Endothelial cell of umbilical vein (primary cell): ENCODE measurements at regions not wholly inside any gene's neighbourhood (a gene's known extent, or its start where the extent isn't known, plus 50 kb on each side); places are given as distances from the start of the nearest gene placed in this dataset.

ENCODE experiments used
- BruUV-seq: library from RNA; stranded (reverse); fragments of 400-500 nt; replicated peaks from 2 replicates; lab custom pipeline; 2021; lab: Mats Ljungman, UMichigan
- CTCF ChIA-PET: fragments of 300-600, 350-600 bp; sonication (Branson Sonifier 250); formaldehyde crosslinking; loops from one replicate; lab custom pipeline; 2021; ENCODE audit warnings: antibody characterized with exemption, inconsistent platforms; lab: Charles Lee
- POLR2A ChIA-PET: fragments of 300-600, 350-600 bp; sonication (Branson Sonifier 250); formaldehyde crosslinking; loops from one replicate; lab custom pipeline; 2021; ENCODE audit warnings: antibody characterized with exemption, inconsistent platforms; lab: Charles Lee
- DNase-seq: peaks from one replicate; pipeline ENCODE4 v3.0.0-alpha.2; 2011; ENCODE audit warnings: low read depth, low spot score
- FAIRE-seq: peaks from 2 replicates; lab custom pipeline; 2011; peaks lifted over from hg19 to GRCh38; lab: Jason Lieb, UNC
- H2AFZ ChIP-seq: 2 replicates; pipeline ENCODE4 v1.6.0; 2012; ENCODE audit warnings: low read depth, low read length, control low read depth, inconsistent platforms
- H3K27ac ChIP-seq: 2 replicates; pipeline ENCODE4 v1.5.1; 2011; ENCODE audit warnings: low read depth, mild to moderate bottlenecking, control low read depth, low read length, moderate library complexity; ENCODE audit not compliant: insufficient read depth
- H3K27me3 ChIP-seq, 2 experiments: 2 replicates each; pipeline versions ENCODE4 v1.6.0 to v1.6.1; 2011; ENCODE audit warnings: low read length in 2 of 2, mixed read lengths in 1 of 2; ENCODE audit not compliant: control insufficient read depth in 2 of 2, insufficient read depth in 2 of 2
- H3K36me3 ChIP-seq, 2 experiments: 2 replicates in 1 of 2; 3 replicates in 1 of 2; pipeline ENCODE4 v1.5.1; 2011; ENCODE audit warnings: low read length in 2 of 2, mild to moderate bottlenecking in 1 of 2, moderate library complexity in 1 of 2; ENCODE audit not compliant: control insufficient read depth in 2 of 2, insufficient read depth in 2 of 2; ENCODE audit errors: extremely low read depth in 1 of 2
- H3K4me1 ChIP-seq: 3 replicates; pipeline ENCODE4 v1.5.1; 2011; ENCODE audit warnings: mild to moderate bottlenecking, low read length; ENCODE audit not compliant: control insufficient read depth, insufficient read depth; ENCODE audit errors: extremely low read depth
- H3K4me2 ChIP-seq: 2 replicates; pipeline ENCODE4 v1.6.1; 2011; ENCODE audit warnings: low read length, control low read depth, mixed read lengths; ENCODE audit not compliant: insufficient read depth
- H3K4me3 ChIP-seq, 3 experiments: fragments of 200-600 bp in 1 of 3; sonication (generic), shearing (Covaris generic) in 1 of 3; replicated peaks in 1 of 3; 2 replicates each; pipeline ENCODE4 v1.5.1; 2011 to 2016; ENCODE audit warnings: control low read depth in 3 of 3, low read length in 3 of 3, mild to moderate bottlenecking in 2 of 3, inconsistent platforms in 1 of 3, low read depth in 1 of 3, moderate library complexity in 1 of 3; ENCODE audit not compliant: insufficient read depth in 1 of 3
- H3K79me2 ChIP-seq: 2 replicates; pipeline ENCODE4 v1.6.0; 2012; ENCODE audit warnings: low read length, inconsistent platforms; ENCODE audit not compliant: control insufficient read depth, insufficient read depth
- H3K9ac ChIP-seq: replicated peaks from 2 replicates; pipeline ENCODE3; 2011; ENCODE audit warnings: low read length, control low read depth; ENCODE audit not compliant: insufficient read depth; ENCODE audit errors: extremely low read depth
- H3K9me1 ChIP-seq: replicated peaks from 3 replicates; pipeline ENCODE4 v1.6.0; 2011; ENCODE audit warnings: mild to moderate bottlenecking, low read length; ENCODE audit not compliant: control insufficient read depth, insufficient read depth; ENCODE audit errors: extremely low read depth
- H3K9me3 ChIP-seq: replicated peaks from 2 replicates; pipeline ENCODE4 v1.5.1; 2012; ENCODE audit warnings: low read length, inconsistent platforms; ENCODE audit not compliant: control insufficient read depth, insufficient read depth
- H4K20me1 ChIP-seq: replicated peaks from 2 replicates; pipeline ENCODE3; 2011; ENCODE audit warnings: mild to moderate bottlenecking, low read length; ENCODE audit not compliant: control insufficient read depth, insufficient read depth; ENCODE audit errors: extremely low read depth
- CTCF ChIP-seq, 2 donors: IDR thresholded peaks; 1 replicate in 1 of 2; 2 replicates in 1 of 2; pipeline ENCODE4 v1.5.1; 2011; ENCODE audit warnings: low read length in 2 of 2, mild to moderate bottlenecking in 2 of 2, moderate library complexity in 2 of 2, control low read depth in 1 of 2, inconsistent platforms in 1 of 2, low read depth in 1 of 2; ENCODE audit not compliant: insufficient read depth in 1 of 2; ENCODE audit errors: extremely low read depth in 1 of 2
- EZH2 ChIP-seq: IDR thresholded peaks from 2 replicates; pipeline ENCODE4 v1.6.1; 2012; ENCODE audit warnings: borderline replicate concordance, low read depth, mild to moderate bottlenecking, moderate library complexity, low read length, inconsistent platforms; ENCODE audit not compliant: severe bottlenecking
- FOS ChIP-seq: IDR thresholded peaks from 2 replicates; pipeline ENCODE4 v1.6.1; 2011; ENCODE audit warnings: mild to moderate bottlenecking, low read length, moderate library complexity, borderline replicate concordance; ENCODE audit not compliant: insufficient read depth
- GATA2 ChIP-seq: IDR thresholded peaks from 2 replicates; pipeline ENCODE4 v1.7.0; 2011; ENCODE audit warnings: low read depth, mild to moderate bottlenecking, moderate library complexity, mixed read lengths, low read length; ENCODE audit not compliant: insufficient read length, insufficient read depth
- JUN ChIP-seq: IDR thresholded peaks from 2 replicates; pipeline ENCODE4 v1.6.1; 2011; ENCODE audit warnings: borderline replicate concordance, low read depth; ENCODE audit not compliant: insufficient read length, insufficient read depth
- MAX ChIP-seq: IDR thresholded peaks from 2 replicates; pipeline ENCODE4 v1.6.1; 2011; ENCODE audit not compliant: insufficient read depth, insufficient read length
- POLR2A ChIP-seq: IDR thresholded peaks from 2 replicates; pipeline ENCODE4 v1.6.1; 2012; ENCODE audit warnings: low read depth, mild to moderate bottlenecking, control low read depth, low read length
- POLR2AphosphoS5 ChIP-seq: IDR thresholded peaks from 2 replicates; pipeline ENCODE4 v1.6.1; 2012; ENCODE audit warnings: low read depth, mild to moderate bottlenecking, control low read depth, low read length, moderate library complexity; ENCODE audit not compliant: insufficient read depth
- dilution Hi-C: fragments of 300-500 bp; cut with MboI; formaldehyde crosslinking; loops from one replicate; pipeline ENCODE4 v1.15.0; 2019; ENCODE audit warnings: low sequenced_read_pairs; ENCODE audit not compliant: extremely low pct_ligation_motif_present
- intact Hi-C: fragments of 100-400 bp; cut with micrococcal nuclease; formaldehyde crosslinking; loops from one replicate; pipeline ENCODE4 v1.10.0; 2022

- no peaks in the 10 kb centered on the region for H3K36me3 ChIP-seq
- ChIA-PET CTCF (no interaction called here), POLR2A (no interaction called here)
- H3K4me1 ChIP-seq: no peaks in the 10 kb centered on the region
- H4K20me1 ChIP-seq: no peaks in the 10 kb centered on the region
- no peaks in the 10 kb centered on the region for H3K79me2 ChIP-seq
- no peaks in the 10 kb centered on the region for H3K9me3 ChIP-seq
- dilution Hi-C loops (no loop called here), intact Hi-C loops (no loop called here)
- no peak overlapping the region for H3K27ac ChIP-seq
- H3K27me3 ChIP-seq: peaks cover 4 to 5% of the 10 kb centered on the region in 2 experiments
- TF ChIP-seq JUN: no peak
- no peak for TF ChIP-seq POLR2AphosphoS5
- TF ChIP-seq CTCF (IDR thresholded peaks at IDR 0.05; ENCODE audit: extremely low read depth in 1 of 2, insufficient read depth in 1 of 2, low read depth in 1 of 2, low read length in 2 of 2): no peak
- no peak for TF ChIP-seq GATA2
- no peak for TF ChIP-seq EZH2
- no peak for TF ChIP-seq MAX
- TF ChIP-seq FOS: no peak
- no peak for TF ChIP-seq POLR2A
- FAIRE-seq: no peak
- no TSS peak for BruUV-seq
- H3K9me1 ChIP-seq: no peaks in the 10 kb centered on the region
- H3K4me3 ChIP-seq: no peak overlapping the region
- H3K4me2 ChIP-seq: no peak overlapping the region
- H3K9ac ChIP-seq: no peak overlapping the region
- no peak overlapping the region for H2AFZ ChIP-seq
- no peak for DNase-seq
Measured at GRCh38 chr2:226638576-226638975, 161.0 kb downstream of the IRS1 start.
